ENCODE measurements at regions not wholly inside any gene's neighbourhood (a gene's known extent, or its start where the extent isn't known, plus 50 kb on each side); places are given as distances from the start of the nearest gene placed in this dataset.

DNA sequence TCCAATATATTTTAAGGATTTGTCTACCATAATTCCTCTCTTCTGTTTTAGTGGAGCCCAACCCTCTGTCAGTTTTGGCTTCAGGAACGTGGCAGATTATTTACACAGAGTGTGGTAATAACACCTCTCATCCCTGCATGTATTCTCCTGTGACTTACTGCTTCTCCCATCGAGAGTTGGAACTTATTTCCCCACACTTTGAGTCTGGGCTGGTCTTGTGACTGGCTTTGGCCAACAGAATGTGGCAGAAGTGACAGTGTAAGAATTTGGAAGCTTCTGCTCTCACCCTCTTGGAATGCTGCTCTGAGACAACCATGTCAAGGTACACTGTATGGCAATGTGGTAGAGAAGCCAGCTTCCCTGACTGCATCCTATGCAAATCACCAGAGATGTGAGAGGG is 407.7 kb downstream of the EPM2A start:
- H3K9me3 ChIP-seq: no peaks in the 10 kb centered on the region
- no peak for DNase-seq
- H3K4me1 ChIP-seq: peaks cover 2% of the 10 kb centered on the region; the same call in 1 of the 2 replicates
- TF ChIP-seq, protein P1, sequence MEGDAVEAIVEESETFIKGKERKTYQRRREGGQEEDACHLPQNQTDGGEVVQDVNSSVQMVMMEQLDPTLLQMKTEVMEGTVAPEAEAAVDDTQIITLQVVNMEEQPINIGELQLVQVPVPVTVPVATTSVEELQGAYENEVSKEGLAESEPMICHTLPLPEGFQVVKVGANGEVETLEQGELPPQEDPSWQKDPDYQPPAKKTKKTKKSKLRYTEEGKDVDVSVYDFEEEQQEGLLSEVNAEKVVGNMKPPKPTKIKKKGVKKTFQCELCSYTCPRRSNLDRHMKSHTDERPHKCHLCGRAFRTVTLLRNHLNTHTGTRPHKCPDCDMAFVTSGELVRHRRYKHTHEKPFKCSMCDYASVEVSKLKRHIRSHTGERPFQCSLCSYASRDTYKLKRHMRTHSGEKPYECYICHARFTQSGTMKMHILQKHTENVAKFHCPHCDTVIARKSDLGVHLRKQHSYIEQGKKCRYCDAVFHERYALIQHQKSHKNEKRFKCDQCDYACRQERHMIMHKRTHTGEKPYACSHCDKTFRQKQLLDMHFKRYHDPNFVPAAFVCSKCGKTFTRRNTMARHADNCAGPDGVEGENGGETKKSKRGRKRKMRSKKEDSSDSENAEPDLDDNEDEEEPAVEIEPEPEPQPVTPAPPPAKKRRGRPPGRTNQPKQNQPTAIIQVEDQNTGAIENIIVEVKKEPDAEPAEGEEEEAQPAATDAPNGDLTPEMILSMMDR (IDR thresholded peaks at IDR 0.05; ENCODE audit: low read depth, low read length): no peak
- no peaks in the 10 kb centered on the region for H3K27me3 ChIP-seq
- H3K4me3 ChIP-seq (ENCODE audit: low read depth, low read length): no peak overlapping the region
- no peaks in the 10 kb centered on the region for H3K36me3 ChIP-seq

DNA sequence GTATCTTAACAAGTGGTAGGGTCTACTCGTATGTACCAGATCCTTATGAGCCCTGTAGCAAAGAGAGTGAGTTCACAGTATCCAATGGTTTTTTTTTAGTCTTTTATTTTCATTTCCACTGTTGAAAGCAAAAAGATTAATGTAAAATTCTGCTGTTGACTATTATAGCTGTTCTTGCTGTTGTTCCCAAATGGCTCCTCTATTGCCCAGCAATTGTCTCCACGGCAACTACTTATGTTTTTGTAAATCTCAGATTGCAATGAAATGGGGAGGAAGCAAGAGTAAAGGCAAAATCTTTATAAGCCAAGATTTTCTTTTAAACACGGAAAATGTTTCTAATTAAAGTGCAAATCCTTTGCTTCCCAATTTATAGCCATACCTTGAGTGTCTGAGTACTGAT is 406.1 kb downstream of the EPM2A start:
- Histone ChIP-seq H3K4me3 (ENCODE audit: low read depth, low read length) (no peak overlapping the region), H3K36me3 (no peaks in the 10 kb centered on the region), H3K27me3 (no peaks in the 10 kb centered on the region), H3K9me3 (no peaks in the 10 kb centered on the region), H3K4me1 (peaks cover 2% of the 10 kb centered on the region; the same call in 1 of the 2 replicates)
- TF ChIP-seq, protein P1 (IDR thresholded peaks at IDR 0.05; ENCODE audit: low read depth, low read length): no peak
- DNase-seq: no peak

DNA sequence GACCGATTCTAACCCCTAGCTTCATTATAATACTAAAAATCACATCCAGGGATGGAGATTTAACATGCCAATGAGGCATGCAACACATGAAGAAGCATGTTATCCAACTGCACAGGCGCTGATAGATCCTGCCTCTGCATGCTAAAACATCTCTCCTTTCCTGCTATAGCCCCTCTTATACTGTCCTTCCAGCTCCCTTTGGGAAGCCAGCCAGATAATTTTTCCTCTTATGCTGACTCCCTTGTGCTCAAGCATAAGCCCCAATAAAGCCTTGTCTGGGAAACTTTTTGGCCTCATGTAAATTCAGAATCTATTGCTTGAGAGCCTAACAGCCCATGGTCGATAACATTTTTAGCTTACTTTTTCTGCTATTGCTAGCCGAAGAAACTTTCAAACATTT is 404.3 kb downstream of the EPM2A start:
- Histone ChIP-seq H3K27me3 (no peaks in the 10 kb centered on the region), H3K4me3 (ENCODE audit: low read depth, low read length) (no peak overlapping the region), H3K9me3 (no peaks in the 10 kb centered on the region), H3K4me1 (peaks cover 2% of the 10 kb centered on the region; the same call in 1 of the 2 replicates), H3K36me3 (no peaks in the 10 kb centered on the region)
- no peak for DNase-seq
- TF ChIP-seq, protein P1 (IDR thresholded peaks at IDR 0.05; ENCODE audit: low read depth, low read length): no peak

DNA sequence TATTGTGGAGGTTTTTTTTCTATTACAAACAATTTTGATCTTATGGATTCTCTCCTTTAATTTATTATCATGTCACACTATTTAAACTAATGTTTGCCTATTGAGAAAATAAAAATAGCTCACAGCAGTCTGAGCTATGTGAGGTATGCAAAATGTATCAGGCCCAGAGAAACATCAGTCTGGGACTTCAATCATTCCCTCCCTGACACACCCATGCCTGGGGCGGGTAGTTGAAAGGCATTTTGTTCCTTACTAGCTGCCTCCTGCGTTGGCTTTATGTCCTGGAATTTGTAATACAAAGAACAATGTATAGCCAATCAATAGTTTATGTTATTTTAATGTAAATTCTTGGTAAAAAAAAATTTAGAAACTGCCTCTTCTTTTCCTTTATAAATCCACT is 403.3 kb downstream of the EPM2A start:
- Histone ChIP-seq H3K4me3 (ENCODE audit: low read depth, low read length) (no peak overlapping the region), H3K9me3 (no peaks in the 10 kb centered on the region), H3K36me3 (no peaks in the 10 kb centered on the region), H3K27me3 (no peaks in the 10 kb centered on the region), H3K4me1 (peaks cover 2% of the 10 kb centered on the region; the same call in 1 of the 2 replicates)
- no peak for DNase-seq
- TF ChIP-seq, protein P1 (IDR thresholded peaks at IDR 0.05; ENCODE audit: low read depth, low read length): no peak

DNA sequence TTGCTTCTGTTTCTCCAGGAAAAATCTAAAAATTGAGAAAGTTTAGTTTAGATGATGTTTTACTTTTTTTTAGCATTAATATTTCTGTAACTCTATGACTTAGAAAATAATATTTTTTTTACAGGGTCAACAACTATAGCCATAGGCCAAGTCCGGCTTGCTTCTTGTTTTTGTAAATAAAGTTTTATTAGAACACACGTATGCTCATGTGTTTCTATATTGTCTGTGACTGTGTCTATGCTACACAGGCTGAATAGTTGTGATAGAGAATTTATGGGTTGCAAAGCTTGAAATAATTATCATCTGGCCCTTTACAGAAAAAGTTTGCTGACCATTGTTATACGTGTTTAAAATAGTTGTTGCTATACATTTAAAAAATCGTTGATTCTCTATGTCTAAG is 399.2 kb downstream of the EPM2A start:
- TF ChIP-seq, protein P1 (IDR thresholded peaks at IDR 0.05; ENCODE audit: low read depth, low read length): no peak
- DNase-seq: no peak
- no peaks in the 10 kb centered on the region for H3K27me3 ChIP-seq
- H3K4me3 ChIP-seq (ENCODE audit: low read depth, low read length): no peak overlapping the region
- H3K36me3 ChIP-seq: no peaks in the 10 kb centered on the region
- no peaks in the 10 kb centered on the region for H3K4me1 ChIP-seq
- no peaks in the 10 kb centered on the region for H3K9me3 ChIP-seq

DNA sequence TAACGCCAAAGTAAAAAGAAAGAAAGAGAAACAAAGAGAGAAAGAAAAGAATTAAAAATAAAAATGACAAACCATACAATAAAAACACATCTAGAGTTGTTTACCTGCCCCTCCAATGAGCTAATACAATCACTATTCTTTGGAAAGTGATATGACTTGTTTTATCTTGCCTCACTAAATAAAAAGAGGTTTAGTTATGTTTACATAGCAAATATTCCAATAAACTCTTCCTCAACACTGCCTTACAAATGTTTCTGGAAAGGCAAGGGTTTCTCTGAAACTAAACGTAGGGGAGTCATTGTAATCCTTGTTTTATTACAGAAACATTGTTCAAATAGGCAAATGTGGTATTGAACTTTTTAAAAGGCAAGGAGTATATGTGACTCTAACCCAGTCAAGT is 396.2 kb downstream of the EPM2A start:
- no peak for DNase-seq
- no peaks in the 10 kb centered on the region for H3K9me3 ChIP-seq
- H3K27me3 ChIP-seq: no peaks in the 10 kb centered on the region
- TF ChIP-seq, protein P1 (IDR thresholded peaks at IDR 0.05; ENCODE audit: low read depth, low read length): no peak
- H3K4me1 ChIP-seq: no peaks in the 10 kb centered on the region
- H3K36me3 ChIP-seq: no peaks in the 10 kb centered on the region
- no peak overlapping the region for H3K4me3 ChIP-seq (ENCODE audit: low read depth, low read length)
